Stimulated activated naive CD4-positive, alpha-beta T cell treated with Interleukin-2 at 50 U/mL for 16 hours (primary cell): ENCODE measurements at regions not wholly inside any gene's neighbourhood (a gene's known extent, or its start where the extent isn't known, plus 50 kb on each side); places are given as distances from the start of the nearest gene placed in this dataset.

ENCODE experiments used
- DNase-seq: peaks from one replicate; lab custom pipeline; 2025; lab: John Stamatoyannopoulos, UW

- DNase-seq, result no peak
Observed at GRCh38 chr11:116162086-116162885, 610.5 kb downstream of the BUD13 start.

- no peak for DNase-seq
Observed at GRCh38 chr11:116148645-116149044, 624.1 kb downstream of the BUD13 start.

- no peak for DNase-seq
Observed at GRCh38 chr11:116148056-116148455, 624.7 kb downstream of the BUD13 start.

- no peak for DNase-seq
Observed at GRCh38 chr11:116145187-116145865, 627.5 kb downstream of the BUD13 start.

- no peak for DNase-seq
Observed at GRCh38 chr11:116144387-116144958, 628.3 kb downstream of the BUD13 start.

GRCh38 chr11:116138280-116138679 lies 634.1 kb upstream of the CADM1 start:
- DNase-seq, result no peak

- no peak for DNase-seq
Observed at GRCh38 chr11:116137753-116138152, 633.5 kb upstream of the CADM1 start.

GRCh38 chr11:116136987-116137674 lies 632.9 kb upstream of the CADM1 start:
- no peak for DNase-seq

GRCh38 chr11:116135891-116136290 lies 631.7 kb upstream of the CADM1 start:
- DNase-seq, result no peak

- DNase-seq, result no peak
Observed at GRCh38 chr11:116134450-116134849, 630.2 kb upstream of the CADM1 start.

- DNase-seq, result no peak
Observed at GRCh38 chr11:116132273-116132978, 628.2 kb upstream of the CADM1 start.

- no peak for DNase-seq
Observed at GRCh38 chr11:116130122-116130521, 625.9 kb upstream of the CADM1 start.

- no peak for DNase-seq
Observed at GRCh38 chr11:116129456-116129855, 625.2 kb upstream of the CADM1 start.

- DNase-seq, result no peak
Observed at GRCh38 chr11:116126562-116126961, 622.3 kb upstream of the CADM1 start.

- no peak for DNase-seq
Observed at GRCh38 chr11:116124922-116125714, 620.9 kb upstream of the CADM1 start.

GRCh38 chr11:116123739-116124138 lies 619.5 kb upstream of the CADM1 start:
- DNase-seq, result no peak

GRCh38 chr11:116122697-116123472 lies 618.7 kb upstream of the CADM1 start:
- DNase-seq, result no peak

GRCh38 chr11:116119158-116119557 lies 614.9 kb upstream of the CADM1 start:
- no peak for DNase-seq

GRCh38 chr11:116118138-116118470 lies 613.9 kb upstream of the CADM1 start:
- DNase-seq, result no peak

GRCh38 chr11:116117331-116118137 lies 613.3 kb upstream of the CADM1 start:
- no peak for DNase-seq
